Esophagus muscularis mucosa (tissue), 4 donors: ENCODE measurements at regions not wholly inside any gene's neighbourhood (a gene's known extent, or its start where the extent isn't known, plus 50 kb on each side); places are given as distances from the start of the nearest gene placed in this dataset.

Experiments used
- DNase-seq: peaks from one replicate; pipeline ENCODE4 v3.0.0-alpha.2; 2017; ENCODE audit errors: extremely low spot score
- H3K27ac ChIP-seq, 4 donors: fragments of 200-600 bp; sonication (generic); replicated peaks in 1 of 4; 1 replicate in 3 of 4; 2 replicates in 1 of 4; pipeline ENCODE4 v1.5.1; 2016 to 2019; ENCODE audit warnings: mild to moderate bottlenecking in 1 of 4
- H3K27me3 ChIP-seq, 4 donors: fragments of 200-600 bp; sonication (generic); one replicate each; pipeline versions ENCODE4 v1.5.1 to v1.6.0; 2016 to 2019
- H3K36me3 ChIP-seq, 4 donors: fragments of 200-600 bp; sonication (generic); one replicate each; pipeline ENCODE4 v1.5.1; 2016 to 2019
- H3K4me1 ChIP-seq, 4 donors: fragments of 200-600 bp; sonication (generic); one replicate each; pipeline ENCODE4 v1.5.1; 2016 to 2019
- H3K4me3 ChIP-seq, 4 donors: fragments of 200-600 bp; sonication (generic); 1 replicate in 2 of 4; 2 replicates in 2 of 4; pipeline ENCODE4 v1.5.1; 2016 to 2019; ENCODE audit warnings: mild to moderate bottlenecking in 4 of 4, moderate library complexity in 1 of 4
- H3K9me3 ChIP-seq, 4 donors: fragments of 200-600 bp; sonication (generic); 1 replicate in 3 of 4; 2 replicates in 1 of 4; pipeline ENCODE4 v1.5.1; 2016 to 2019
- CTCF ChIP-seq, 3 experiments: fragments of 200-600 bp in 2 of 3; fragments of 450-650 bp in 1 of 3; sonication (generic) in 2 of 3; IDR thresholded peaks; one replicate each; pipeline ENCODE4 v1.5.1; 2017 to 2019; ENCODE audit warnings: antibody characterized with exemption in 3 of 3, mild to moderate bottlenecking in 2 of 3, moderate library complexity in 1 of 3
- EP300 ChIP-seq: sonication (generic); formaldehyde crosslinking; IDR thresholded peaks from one replicate; pipeline ENCODE4 v1.6.1; 2017; ENCODE audit warnings: antibody characterized with exemption
- POLR2A ChIP-seq: fragments of 450-650 bp; IDR thresholded peaks from one replicate; pipeline ENCODE4 v1.6.1; 2017; ENCODE audit warnings: antibody characterized with exemption, moderate library complexity, mild to moderate bottlenecking, low read depth
- POLR2AphosphoS5 ChIP-seq, 2 donors: sonication (generic); formaldehyde crosslinking; IDR thresholded peaks; one replicate each; pipeline ENCODE4 v1.6.1; 2017; ENCODE audit warnings: antibody characterized with exemption in 2 of 2
- WGBS: methylation state at CpG from one replicate; pipeline ENCODE4 v1.1.5; 2018; 5-methylcytosine and 5-hydroxymethylcytosine counted together
- intact Hi-C: fragments of 100-400 bp; cut with DNase I; formaldehyde crosslinking; loops from one replicate; pipeline ENCODE4 v1.15.1; 2023

DNA sequence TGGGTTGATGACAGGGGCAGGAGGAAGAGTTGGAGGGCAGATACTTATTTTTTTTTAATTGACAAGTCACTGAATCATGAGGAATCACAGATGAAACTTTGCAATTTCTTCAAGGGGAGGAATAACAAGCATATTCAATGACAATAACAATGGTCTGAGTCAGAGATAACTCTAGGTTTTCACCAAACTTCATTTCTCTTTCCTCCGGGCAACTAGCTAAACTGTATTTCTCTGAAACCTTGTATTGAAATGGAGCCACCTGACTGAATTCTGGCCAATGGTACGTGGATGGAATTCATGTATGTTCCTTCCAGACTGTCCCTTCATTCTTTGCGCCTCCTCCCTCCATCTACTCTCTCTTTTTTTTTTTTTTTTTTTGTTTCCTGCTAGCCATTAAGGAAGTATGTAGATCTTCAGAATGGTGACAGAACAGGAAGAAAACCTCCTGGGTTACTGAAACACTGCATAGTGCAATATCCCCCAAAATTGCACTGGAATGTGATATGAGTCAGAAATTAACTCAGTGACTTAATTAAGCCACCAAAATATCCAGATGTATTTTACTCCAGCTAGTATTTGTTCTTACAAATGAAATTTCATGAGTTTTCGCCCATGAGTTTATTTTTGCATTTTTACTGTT is 495.4 kb downstream of the OTOL1 start:
- Histone ChIP-seq H3K9me3 (no peaks in the 10 kb centered on the region), H3K4me3 (no peak overlapping the region), H3K36me3 (no peaks in the 10 kb centered on the region), H3K27ac (no peak overlapping the region), H3K4me1 (no peaks in the 10 kb centered on the region), H3K27me3 (no peaks in the 10 kb centered on the region)
- no peak for TF ChIP-seq POLR2AphosphoS5 (IDR thresholded peaks at IDR 0.05)
- no peak for TF ChIP-seq EP300
- TF ChIP-seq POLR2A: no peak
- TF ChIP-seq CTCF (IDR thresholded peaks at IDR 0.05): no peak
- intact Hi-C loops: no loop called here
- DNase-seq: no peak
- 88% methylated on average over 4 of the region's 4 CpGs for WGBS

DNA sequence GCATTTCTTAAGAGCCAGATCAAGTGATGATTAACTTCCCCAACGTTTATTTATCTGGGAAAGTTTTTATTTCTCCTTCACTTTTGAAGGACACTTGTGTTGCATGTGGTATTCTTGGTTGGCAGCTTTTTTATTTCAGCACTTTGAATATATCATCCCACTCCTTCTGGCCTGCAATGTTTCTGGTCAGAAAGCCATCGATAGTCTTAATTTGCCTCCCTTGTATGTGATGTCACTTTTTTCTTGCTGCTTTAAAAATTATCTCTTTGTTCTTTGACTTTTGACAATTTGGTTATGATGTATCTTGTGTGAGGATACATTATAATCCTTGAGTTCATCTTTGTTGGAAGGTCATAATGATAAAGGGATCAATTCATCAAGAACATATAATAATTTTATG is 503.2 kb downstream of the OTOL1 start:
- Histone ChIP-seq H3K4me3 (no peak overlapping the region), H3K36me3 (no peaks in the 10 kb centered on the region), H3K27ac (no peak overlapping the region), H3K9me3 (peaks cover 0 to 26% (median 22%) of the 10 kb centered on the region in 4 donors), H3K4me1 (no peaks in the 10 kb centered on the region), H3K27me3 (no peaks in the 10 kb centered on the region)
- no peak for DNase-seq
- TF ChIP-seq CTCF (IDR thresholded peaks at IDR 0.05) (no peak), POLR2AphosphoS5 (IDR thresholded peaks at IDR 0.05) (no peak), EP300 (no peak), POLR2A (no peak)
- intact Hi-C loops: no loop called here
- 77% methylated on average over 2 of the region's 2 CpGs for WGBS

DNA sequence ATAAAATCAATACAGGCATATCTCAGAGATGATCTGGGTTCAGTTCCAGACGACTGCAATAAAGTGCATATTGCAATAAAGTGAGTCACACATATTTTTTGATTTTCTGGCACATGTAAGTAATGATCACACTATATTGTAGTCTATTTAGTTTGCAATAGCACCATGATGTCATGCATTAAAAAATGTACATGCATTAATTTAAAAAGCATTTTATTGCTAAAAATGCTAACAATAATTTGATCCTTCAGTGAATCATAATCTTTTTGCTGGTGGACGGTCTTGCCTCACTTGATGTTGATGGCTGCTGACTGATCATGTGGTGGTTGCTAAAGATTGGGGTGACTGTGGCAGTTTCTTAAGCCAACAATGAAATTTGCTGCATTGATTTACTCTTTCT is 511.1 kb downstream of the OTOL1 start:
- TF ChIP-seq POLR2AphosphoS5 (IDR thresholded peaks at IDR 0.05) (no peak), EP300 (no peak), CTCF (IDR thresholded peaks at IDR 0.05) (no peak), POLR2A (no peak)
- DNase-seq: no peak
- intact Hi-C loops: no loop called here
- Histone ChIP-seq H3K36me3 (no peaks in the 10 kb centered on the region), H3K27me3 (no peaks in the 10 kb centered on the region), H3K4me1 (no peaks in the 10 kb centered on the region), H3K27ac (no peak overlapping the region), H3K9me3 (no peaks in the 10 kb centered on the region), H3K4me3 (no peak overlapping the region)
- WGBS: 85% methylated on average over 2 of the region's 2 CpGs

DNA sequence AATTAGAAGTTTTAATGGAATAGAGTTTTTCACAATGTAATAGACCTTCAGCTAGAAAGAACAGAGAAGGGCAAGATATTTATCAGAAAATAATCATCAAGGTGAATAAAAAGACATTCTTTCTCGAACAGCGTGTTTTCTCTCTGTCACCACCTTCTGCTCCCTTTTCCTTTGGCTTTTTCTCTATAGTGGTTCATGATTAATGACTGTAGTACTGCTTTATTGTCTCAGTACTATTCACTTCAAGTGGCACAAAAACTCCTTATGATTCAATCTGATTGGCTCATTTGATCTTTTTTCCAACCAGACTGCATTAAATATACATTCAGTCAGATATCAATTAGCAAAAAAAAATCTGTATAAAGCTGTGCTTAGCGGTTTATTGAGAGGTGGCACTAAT is 516.0 kb downstream of the OTOL1 start:
- TF ChIP-seq POLR2AphosphoS5 (IDR thresholded peaks at IDR 0.05) (no peak), CTCF (IDR thresholded peaks at IDR 0.05) (no peak), POLR2A (no peak), EP300 (no peak)
- no peaks in the 10 kb centered on the region for H3K27me3 ChIP-seq
- H3K27ac ChIP-seq: no peak overlapping the region
- H3K4me3 ChIP-seq: no peak overlapping the region
- H3K36me3 ChIP-seq: no peaks in the 10 kb centered on the region
- intact Hi-C loops: no loop called here
- no peak for DNase-seq
- H3K9me3 ChIP-seq: no peaks in the 10 kb centered on the region
- H3K4me1 ChIP-seq: peaks cover 0 to 6% (median 0%) of the 10 kb centered on the region in 4 donors
- 87% methylated on average over 3 of the region's 3 CpGs for WGBS

DNA sequence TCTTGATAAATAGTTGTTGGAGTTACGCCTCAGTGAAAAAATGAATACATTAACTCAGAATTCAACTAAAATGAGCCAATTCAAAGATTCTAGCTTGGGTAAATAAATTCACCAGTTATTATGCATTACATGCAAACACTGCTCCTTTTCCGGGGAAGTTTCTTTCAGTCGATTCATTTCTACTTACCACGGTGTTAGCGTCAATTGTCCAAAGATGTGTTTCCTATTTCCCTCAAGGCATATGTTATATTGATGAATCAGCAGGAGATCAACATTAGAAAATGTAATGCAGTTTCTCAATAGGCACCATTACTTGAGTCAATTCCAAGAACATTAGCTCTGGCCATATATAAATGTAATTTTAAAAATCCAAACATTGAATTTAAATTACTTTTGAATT is 517.7 kb downstream of the OTOL1 start:
- peaks cover 0 to 6% (median 2%) of the 10 kb centered on the region in 4 donors for H3K4me1 ChIP-seq
- no peaks in the 10 kb centered on the region for H3K36me3 ChIP-seq
- no peak overlapping the region for H3K27ac ChIP-seq
- H3K4me3 ChIP-seq: no peak overlapping the region
- 97% methylated on average over 5 of the region's 5 CpGs for WGBS
- no peaks in the 10 kb centered on the region for H3K9me3 ChIP-seq
- no peaks in the 10 kb centered on the region for H3K27me3 ChIP-seq
- no peak for DNase-seq
- intact Hi-C loops: no loop called here
- TF ChIP-seq EP300: no peak
- no peak for TF ChIP-seq POLR2A
- no peak for TF ChIP-seq CTCF (IDR thresholded peaks at IDR 0.05)
